HG03196 (cell line): ENCODE measurements at regions not wholly inside any gene's neighbourhood (a gene's known extent, or its start where the extent isn't known, plus 50 kb on each side); places are given as distances from the start of the nearest gene placed in this dataset.

Experiments used
- ATAC-seq: cut with Tn5 transposase; IDR thresholded peaks from one replicate; pipeline ENCODE4 v1.9.1; 2021; ENCODE audit not compliant: unreplicated experiment

GRCh38 chr5:158308429-158309025 is 449.6 kb upstream of the CLINT1 start:
- ATAC-seq, result no peak

- ATAC-seq, result no peak
These were observed 446.9 kb upstream of the CLINT1 start for GRCh38 chr5:158305861-158306260.

GRCh38 chr5:158304607-158305006 is 445.7 kb upstream of the CLINT1 start:
- no peak for ATAC-seq

GRCh38 chr5:158303883-158304282 is 444.9 kb upstream of the CLINT1 start:
- no peak for ATAC-seq

- no peak for ATAC-seq
These were observed 444.3 kb upstream of the CLINT1 start for GRCh38 chr5:158303275-158303674.

GRCh38 chr5:158302029-158302428 is 443.1 kb upstream of the CLINT1 start:
- no peak for ATAC-seq

- no peak for ATAC-seq
These were observed 442.2 kb upstream of the CLINT1 start for GRCh38 chr5:158301186-158301585.

- ATAC-seq, result no peak
These were observed 441.3 kb upstream of the CLINT1 start for GRCh38 chr5:158300256-158300655.

- no peak for ATAC-seq
These were observed 438.1 kb upstream of the CLINT1 start for GRCh38 chr5:158297002-158297527.

- no peak for ATAC-seq
These were observed 435.8 kb upstream of the CLINT1 start for GRCh38 chr5:158294701-158295100.

- ATAC-seq, result no peak
These were observed 434.0 kb upstream of the CLINT1 start for GRCh38 chr5:158292981-158293380.

- ATAC-seq, result no peak
These were observed 431.0 kb upstream of the CLINT1 start for GRCh38 chr5:158289967-158290366.

GRCh38 chr5:158288272-158288657 is 429.3 kb upstream of the CLINT1 start:
- no peak for ATAC-seq

GRCh38 chr5:158287643-158288271 is 428.8 kb upstream of the CLINT1 start:
- ATAC-seq, result no peak

- ATAC-seq, result no peak
These were observed 427.9 kb upstream of the CLINT1 start for GRCh38 chr5:158286827-158287226.

- ATAC-seq, result no peak
These were observed 426.8 kb upstream of the CLINT1 start for GRCh38 chr5:158285698-158286097.

GRCh38 chr5:158284242-158284641 is 425.3 kb upstream of the CLINT1 start:
- no peak for ATAC-seq

GRCh38 chr5:158283397-158283796 is 424.5 kb upstream of the CLINT1 start:
- no peak for ATAC-seq

GRCh38 chr5:158278216-158278925 is 419.4 kb upstream of the CLINT1 start:
- no peak for ATAC-seq

GRCh38 chr5:158277276-158277675 is 418.3 kb upstream of the CLINT1 start:
- no peak for ATAC-seq

- ATAC-seq, result no peak
These were observed 417.7 kb upstream of the CLINT1 start for GRCh38 chr5:158276692-158277091.

- no peak for ATAC-seq
These were observed 416.6 kb upstream of the CLINT1 start for GRCh38 chr5:158275511-158275910.
